Activated CD8-positive, alpha-beta memory T cell treated with anti-CD3 and anti-CD28 coated beads for 1 hour (primary cell): ENCODE measurements at regions not wholly inside any gene's neighbourhood (a gene's known extent, or its start where the extent isn't known, plus 50 kb on each side); places are given as distances from the start of the nearest gene placed in this dataset.
"Not testable (repeated sequence)": the region's sequence is repeated elsewhere in the genome, so short reads cannot be mapped to it uniquely, and the experiment has no call there.

Experiments
- DNase-seq, 2 donors: peaks; one replicate each; pipeline ENCODE4 v3.0.0-alpha.2; 2020; ENCODE audit warnings: low read depth in 1 of 2; ENCODE audit errors: extremely low read depth in 1 of 2

GRCh38 chr18:29780816-29781215 is 1261.7 kb downstream of the DSC3 start:
- no peak for DNase-seq

- no peak for DNase-seq
Observed at GRCh38 chr18:29779096-29779495, 1263.4 kb downstream of the DSC3 start.

- no peak for DNase-seq
Observed at GRCh38 chr18:29753379-29753778, 1289.2 kb downstream of the DSC3 start.

GRCh38 chr18:29749704-29750103 is 1292.8 kb downstream of the DSC3 start:
- DNase-seq, result no peak

- DNase-seq, result no peak
Observed at GRCh38 chr18:29741461-29741860, 1301.1 kb downstream of the DSC3 start.

- no peak for DNase-seq
Observed at GRCh38 chr18:29737620-29738019, 1304.9 kb downstream of the DSC3 start.

GRCh38 chr18:29737190-29737589 is 1305.4 kb downstream of the DSC3 start:
- no peak for DNase-seq

GRCh38 chr18:29730073-29730472 is 1312.5 kb downstream of the DSC3 start:
- no peak for DNase-seq

- DNase-seq, result no peak
Observed at GRCh38 chr18:29726646-29727045, 1315.9 kb downstream of the DSC3 start.

GRCh38 chr18:29723486-29723885 is 1319.1 kb downstream of the DSC3 start:
- not testable (repeated sequence) for DNase-seq

GRCh38 chr18:29715960-29716359 is 1326.6 kb downstream of the DSC3 start:
- DNase-seq, result not testable (repeated sequence)

GRCh38 chr18:29712785-29713184 is 1329.8 kb downstream of the DSC3 start:
- DNase-seq, result no peak

- DNase-seq, result no peak
Observed at GRCh38 chr18:29711932-29712331, 1330.6 kb downstream of the DSC3 start.

- no peak for DNase-seq
Observed at GRCh38 chr18:29693334-29693733, 1349.2 kb downstream of the DSC3 start.

GRCh38 chr18:29681578-29681977 is 1361.0 kb downstream of the DSC3 start:
- DNase-seq, result no peak

GRCh38 chr18:29664278-29665036 is 1378.1 kb downstream of the DSC3 start:
- DNase-seq, result no peak

GRCh38 chr18:29661924-29662323 is 1380.6 kb downstream of the DSC3 start:
- no peak for DNase-seq

- DNase-seq, result no peak
Observed at GRCh38 chr18:29660777-29661176, 1381.8 kb downstream of the DSC3 start.

GRCh38 chr18:29653671-29654215 is 1388.8 kb downstream of the DSC3 start:
- no peak for DNase-seq

- no peak for DNase-seq
Observed at GRCh38 chr18:29652797-29653196, 1389.7 kb downstream of the DSC3 start.

- no peak for DNase-seq
Observed at GRCh38 chr18:29651122-29651680, 1391.3 kb downstream of the DSC3 start.

GRCh38 chr18:29648891-29649290 is 1393.7 kb downstream of the DSC3 start:
- DNase-seq, result no peak
